SK-N-SH (cell line): ENCODE measurements at regions not wholly inside any gene's neighbourhood (a gene's known extent, or its start where the extent isn't known, plus 50 kb on each side); places are given as distances from the start of the nearest gene placed in this dataset.

Source experiments
- ELF1 ChIP-seq: IDR thresholded peaks from 2 replicates; pipeline ENCODE4 v1.4.0; 2012
- EZH2phosphoT487 ChIP-seq: fragments of 200-600 bp; sonication (generic); IDR thresholded peaks from 2 replicates; pipeline ENCODE4 v1.6.1; 2017; ENCODE audit warnings: low read depth, mixed run types, mild to moderate bottlenecking, antibody characterized with exemption, moderate library complexity, borderline replicate concordance
- FOXM1 ChIP-seq: IDR thresholded peaks from 2 replicates; pipeline ENCODE4 v1.4.0; 2012; ENCODE audit warnings: low read depth, mild to moderate bottlenecking
- GABPA ChIP-seq: IDR thresholded peaks from 2 replicates; pipeline ENCODE4 v1.4.0; 2012; ENCODE audit warnings: low read depth, mild to moderate bottlenecking
- NRF1 ChIP-seq: IDR thresholded peaks from 2 replicates; pipeline ENCODE4 v1.6.1; 2012; ENCODE audit warnings: low read depth, mild to moderate bottlenecking, low read length
- RAD21 ChIP-seq: IDR thresholded peaks from 2 replicates; pipeline ENCODE4 v1.6.1; 2012; ENCODE audit warnings: mild to moderate bottlenecking, low read length
- SIN3A ChIP-seq: IDR thresholded peaks from 2 replicates; pipeline ENCODE4 v1.6.1; 2012; ENCODE audit warnings: low read depth, mild to moderate bottlenecking, low read length, moderate library complexity, borderline replicate concordance
- TAF1 ChIP-seq: IDR thresholded peaks from 2 replicates; pipeline ENCODE4 v1.6.1; 2012; ENCODE audit warnings: low read depth, mild to moderate bottlenecking, low read length, moderate library complexity, borderline replicate concordance
- YY1 ChIP-seq: IDR thresholded peaks from 2 replicates; pipeline ENCODE4 v1.4.0; 2012; ENCODE audit warnings: low read depth, mild to moderate bottlenecking
- TF ChIP-seq, protein P1 (sequence below): fragments of 200-600 bp; sonication (generic); IDR thresholded peaks from 2 replicates; pipeline ENCODE4 v1.6.1; 2017; ENCODE audit warnings: antibody characterized with exemption, mild to moderate bottlenecking, moderate library complexity
- TF ChIP-seq, protein P2 (sequence below): IDR thresholded peaks from 2 replicates; pipeline ENCODE4 v1.6.1; 2012; ENCODE audit warnings: mild to moderate bottlenecking, low read depth, low read length, moderate library complexity
- TF ChIP-seq, protein P3 (sequence below): fragments of 150-350 bp; IDR thresholded peaks from 2 replicates; pipeline ENCODE4 v1.6.1; 2016; ENCODE audit warnings: mild to moderate bottlenecking, low read depth, low read length
- TF ChIP-seq, protein P4 (sequence below): fragments of 150-350 bp; IDR thresholded peaks from 2 replicates; pipeline ENCODE4 v1.6.1; 2017; ENCODE audit warnings: antibody characterized with exemption, low read length, low read depth, borderline replicate concordance
- TF ChIP-seq, protein P5 (sequence below): IDR thresholded peaks from 2 replicates; pipeline ENCODE4 v1.4.0; 2012; ENCODE audit warnings: low read depth, borderline replicate concordance

DNA sequence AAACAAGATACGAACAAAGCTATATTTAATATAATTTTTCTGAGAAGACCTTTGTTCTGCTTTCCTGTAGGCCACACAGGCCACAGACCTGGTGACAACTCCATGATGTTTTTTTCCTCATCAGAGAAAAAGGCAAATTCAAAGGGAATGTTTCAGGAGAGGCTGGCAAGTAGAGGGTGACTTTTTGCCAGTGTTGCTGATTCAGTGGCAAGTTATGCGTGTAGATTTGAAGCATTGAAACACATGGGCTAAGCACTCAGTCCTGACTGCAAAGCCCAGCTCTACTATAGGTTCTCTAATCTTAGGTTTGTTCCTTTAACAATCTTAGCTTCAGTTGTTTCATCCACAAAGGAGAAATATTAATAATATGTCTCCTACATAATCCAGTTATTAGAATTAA lies 499.8 kb downstream of the SUCLG1 start:
- TF ChIP-seq, protein P1, sequence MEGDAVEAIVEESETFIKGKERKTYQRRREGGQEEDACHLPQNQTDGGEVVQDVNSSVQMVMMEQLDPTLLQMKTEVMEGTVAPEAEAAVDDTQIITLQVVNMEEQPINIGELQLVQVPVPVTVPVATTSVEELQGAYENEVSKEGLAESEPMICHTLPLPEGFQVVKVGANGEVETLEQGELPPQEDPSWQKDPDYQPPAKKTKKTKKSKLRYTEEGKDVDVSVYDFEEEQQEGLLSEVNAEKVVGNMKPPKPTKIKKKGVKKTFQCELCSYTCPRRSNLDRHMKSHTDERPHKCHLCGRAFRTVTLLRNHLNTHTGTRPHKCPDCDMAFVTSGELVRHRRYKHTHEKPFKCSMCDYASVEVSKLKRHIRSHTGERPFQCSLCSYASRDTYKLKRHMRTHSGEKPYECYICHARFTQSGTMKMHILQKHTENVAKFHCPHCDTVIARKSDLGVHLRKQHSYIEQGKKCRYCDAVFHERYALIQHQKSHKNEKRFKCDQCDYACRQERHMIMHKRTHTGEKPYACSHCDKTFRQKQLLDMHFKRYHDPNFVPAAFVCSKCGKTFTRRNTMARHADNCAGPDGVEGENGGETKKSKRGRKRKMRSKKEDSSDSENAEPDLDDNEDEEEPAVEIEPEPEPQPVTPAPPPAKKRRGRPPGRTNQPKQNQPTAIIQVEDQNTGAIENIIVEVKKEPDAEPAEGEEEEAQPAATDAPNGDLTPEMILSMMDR = no peak
- no peak for TF ChIP-seq TAF1
- TF ChIP-seq, protein P2, sequence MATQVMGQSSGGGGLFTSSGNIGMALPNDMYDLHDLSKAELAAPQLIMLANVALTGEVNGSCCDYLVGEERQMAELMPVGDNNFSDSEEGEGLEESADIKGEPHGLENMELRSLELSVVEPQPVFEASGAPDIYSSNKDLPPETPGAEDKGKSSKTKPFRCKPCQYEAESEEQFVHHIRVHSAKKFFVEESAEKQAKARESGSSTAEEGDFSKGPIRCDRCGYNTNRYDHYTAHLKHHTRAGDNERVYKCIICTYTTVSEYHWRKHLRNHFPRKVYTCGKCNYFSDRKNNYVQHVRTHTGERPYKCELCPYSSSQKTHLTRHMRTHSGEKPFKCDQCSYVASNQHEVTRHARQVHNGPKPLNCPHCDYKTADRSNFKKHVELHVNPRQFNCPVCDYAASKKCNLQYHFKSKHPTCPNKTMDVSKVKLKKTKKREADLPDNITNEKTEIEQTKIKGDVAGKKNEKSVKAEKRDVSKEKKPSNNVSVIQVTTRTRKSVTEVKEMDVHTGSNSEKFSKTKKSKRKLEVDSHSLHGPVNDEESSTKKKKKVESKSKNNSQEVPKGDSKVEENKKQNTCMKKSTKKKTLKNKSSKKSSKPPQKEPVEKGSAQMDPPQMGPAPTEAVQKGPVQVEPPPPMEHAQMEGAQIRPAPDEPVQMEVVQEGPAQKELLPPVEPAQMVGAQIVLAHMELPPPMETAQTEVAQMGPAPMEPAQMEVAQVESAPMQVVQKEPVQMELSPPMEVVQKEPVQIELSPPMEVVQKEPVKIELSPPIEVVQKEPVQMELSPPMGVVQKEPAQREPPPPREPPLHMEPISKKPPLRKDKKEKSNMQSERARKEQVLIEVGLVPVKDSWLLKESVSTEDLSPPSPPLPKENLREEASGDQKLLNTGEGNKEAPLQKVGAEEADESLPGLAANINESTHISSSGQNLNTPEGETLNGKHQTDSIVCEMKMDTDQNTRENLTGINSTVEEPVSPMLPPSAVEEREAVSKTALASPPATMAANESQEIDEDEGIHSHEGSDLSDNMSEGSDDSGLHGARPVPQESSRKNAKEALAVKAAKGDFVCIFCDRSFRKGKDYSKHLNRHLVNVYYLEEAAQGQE = no peak
- TF ChIP-seq ELF1 = no peak
- TF ChIP-seq RAD21 = no peak
- no peak for TF ChIP-seq EZH2phosphoT487
- TF ChIP-seq FOXM1 = no peak
- TF ChIP-seq, protein P3, sequence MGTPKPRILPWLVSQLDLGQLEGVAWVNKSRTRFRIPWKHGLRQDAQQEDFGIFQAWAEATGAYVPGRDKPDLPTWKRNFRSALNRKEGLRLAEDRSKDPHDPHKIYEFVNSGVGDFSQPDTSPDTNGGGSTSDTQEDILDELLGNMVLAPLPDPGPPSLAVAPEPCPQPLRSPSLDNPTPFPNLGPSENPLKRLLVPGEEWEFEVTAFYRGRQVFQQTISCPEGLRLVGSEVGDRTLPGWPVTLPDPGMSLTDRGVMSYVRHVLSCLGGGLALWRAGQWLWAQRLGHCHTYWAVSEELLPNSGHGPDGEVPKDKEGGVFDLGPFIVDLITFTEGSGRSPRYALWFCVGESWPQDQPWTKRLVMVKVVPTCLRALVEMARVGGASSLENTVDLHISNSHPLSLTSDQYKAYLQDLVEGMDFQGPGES = no peak
- TF ChIP-seq YY1 = no peak
- no peak for TF ChIP-seq NRF1
- TF ChIP-seq GABPA = no peak
- TF ChIP-seq, protein P4, sequence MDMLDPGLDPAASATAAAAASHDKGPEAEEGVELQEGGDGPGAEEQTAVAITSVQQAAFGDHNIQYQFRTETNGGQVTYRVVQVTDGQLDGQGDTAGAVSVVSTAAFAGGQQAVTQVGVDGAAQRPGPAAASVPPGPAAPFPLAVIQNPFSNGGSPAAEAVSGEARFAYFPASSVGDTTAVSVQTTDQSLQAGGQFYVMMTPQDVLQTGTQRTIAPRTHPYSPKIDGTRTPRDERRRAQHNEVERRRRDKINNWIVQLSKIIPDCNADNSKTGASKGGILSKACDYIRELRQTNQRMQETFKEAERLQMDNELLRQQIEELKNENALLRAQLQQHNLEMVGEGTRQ = no peak
- TF ChIP-seq, protein P5, sequence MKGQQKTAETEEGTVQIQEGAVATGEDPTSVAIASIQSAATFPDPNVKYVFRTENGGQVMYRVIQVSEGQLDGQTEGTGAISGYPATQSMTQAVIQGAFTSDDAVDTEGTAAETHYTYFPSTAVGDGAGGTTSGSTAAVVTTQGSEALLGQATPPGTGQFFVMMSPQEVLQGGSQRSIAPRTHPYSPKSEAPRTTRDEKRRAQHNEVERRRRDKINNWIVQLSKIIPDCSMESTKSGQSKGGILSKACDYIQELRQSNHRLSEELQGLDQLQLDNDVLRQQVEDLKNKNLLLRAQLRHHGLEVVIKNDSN = no peak
- TF ChIP-seq SIN3A = no peak
